ENCODE measurements at regions not wholly inside any gene's neighbourhood (a gene's known extent, or its start where the extent isn't known, plus 50 kb on each side); places are given as distances from the start of the nearest gene placed in this dataset.

DNA sequence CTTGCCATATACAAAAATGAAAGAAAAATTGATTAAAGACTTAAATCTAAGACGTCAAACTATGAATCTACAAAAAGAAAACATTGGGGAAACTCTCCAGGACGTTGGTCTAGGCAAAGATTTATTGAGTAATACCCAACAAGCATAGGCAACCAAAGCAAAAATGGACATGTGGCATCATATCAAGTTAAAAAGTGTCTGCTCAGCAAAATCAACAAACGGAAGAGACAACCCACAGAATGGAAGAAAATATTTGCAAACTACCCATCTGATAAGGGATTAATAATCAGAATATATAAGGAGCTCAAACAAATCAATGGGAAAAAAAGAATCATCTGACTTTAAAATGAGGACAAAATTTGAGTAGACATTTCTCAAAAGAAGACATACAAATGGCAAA lies 160.9 kb downstream of the DCLK3 start:
- Histone ChIP-seq H3K23me2 (ENCODE audit: insufficient read length, low read depth, low read length, poor library complexity, severe bottlenecking) (no peaks in the 10 kb centered on the region), H3K79me2 (ENCODE audit: insufficient read depth, low read length) (no peaks in the 10 kb centered on the region), H3K56ac (ENCODE audit: insufficient read length, low read depth, low read length) (no peak overlapping the region), H3K4ac (ENCODE audit: low read depth, low read length) (no peak overlapping the region), H2BK12ac (ENCODE audit: insufficient read length, low read depth, low read length) (no peak overlapping the region), H4K91ac (ENCODE audit: insufficient read length, low read depth, low read length) (no peak overlapping the region), H3K9me3 (ENCODE audit: control insufficient read depth, low read depth, low read length) (no peaks in the 10 kb centered on the region), H4K20me1 (ENCODE audit: control insufficient read depth, insufficient read depth, insufficient read length) (no peaks in the 10 kb centered on the region), H4K5ac (ENCODE audit: insufficient read length, low read depth, low read length) (no peak overlapping the region), H3K14ac (ENCODE audit: insufficient read depth, low read length) (no peak overlapping the region), H3K27me3 (ENCODE audit: insufficient read depth, low read length) (no peaks in the 10 kb centered on the region), H2AFZ (ENCODE audit: low read length) (no peak overlapping the region), H3K4me2 (ENCODE audit: insufficient read depth, insufficient read length, low read length) (no peak overlapping the region), H3K4me1 (ENCODE audit: insufficient read depth, low read length) (no peaks in the 10 kb centered on the region), H3K27ac (ENCODE audit: insufficient read length, low read depth, low read length) (no peak overlapping the region), H2AK5ac (ENCODE audit: insufficient read length, low read length) (no peak overlapping the region), H3K79me1 (ENCODE audit: insufficient read depth, low read depth, low read length, poor library complexity, severe bottlenecking) (no peaks in the 10 kb centered on the region), H2BK5ac (ENCODE audit: insufficient read length, low read length) (no peak overlapping the region), H2BK20ac (ENCODE audit: low read depth, low read length, poor library complexity, severe bottlenecking) (no peak overlapping the region), H2BK15ac (ENCODE audit: low read depth, low read length) (no peak overlapping the region), H3K9ac (ENCODE audit: extremely low read depth, insufficient read length, low read length) (no peak overlapping the region), H2BK120ac (ENCODE audit: low read depth, low read length, poor library complexity, severe bottlenecking) (no peak overlapping the region), H3K18ac (ENCODE audit: insufficient read length, low read depth, low read length) (no peak overlapping the region), H3T11ph (ENCODE audit: low read length) (no peak overlapping the region), H3K23ac (ENCODE audit: insufficient read length, low read depth, low read length) (no peak overlapping the region), H4K8ac (replicated peaks; ENCODE audit: insufficient read length, low read depth, low read length) (no peak overlapping the region)
- Mint-ChIP-seq H3K36me3 (ENCODE audit: insufficient read depth in 1 of 3, low read depth in 3 of 3) (no peaks in the 10 kb centered on the region), H3K9me3 (no peaks in the 10 kb centered on the region), H3K4me1 (no peaks in the 10 kb centered on the region), H3K4me3 (no peak overlapping the region), H3K27ac (no peak overlapping the region), H3K27me3 (ENCODE audit: low read depth) (no peaks in the 10 kb centered on the region; the same call in 1 of the 2 replicates)
- no peak for TF ChIP-seq CTCF (conservative IDR thresholded peaks at IDR 0.05)
- no peak for DNase-seq
- WGBS (ENCODE audit: extremely low coverage, insufficient read length, low lambda C conversion rate): no CpG with 5 or more reads among the region's 3 CpGs

All from H9 (cell line).